Osteoblast (primary cell): ENCODE measurements at regions not wholly inside any gene's neighbourhood (a gene's known extent, or its start where the extent isn't known, plus 50 kb on each side); places are given as distances from the start of the nearest gene placed in this dataset.
"Not testable (repeated sequence)": the region's sequence is repeated elsewhere in the genome, so short reads cannot be mapped to it uniquely, and the experiment has no call there.

Experiments used
- DNase-seq: peaks from one replicate; pipeline ENCODE4 v3.0.0; 2011; ENCODE audit warnings: low spot score, mixed read lengths; ENCODE audit not compliant: insufficient read length; ENCODE audit errors: missing footprints
- H2AFZ ChIP-seq: 2 replicates; pipeline ENCODE4 v1.6.0; 2011; ENCODE audit warnings: mild to moderate bottlenecking, low read length
- H3K27ac ChIP-seq: 2 replicates; pipeline ENCODE4 v1.5.1; 2011; ENCODE audit warnings: mild to moderate bottlenecking, low read depth, low read length, moderate library complexity
- H3K27me3 ChIP-seq: 2 replicates; pipeline ENCODE4 v1.6.0; 2012; ENCODE audit warnings: mild to moderate bottlenecking, control low read depth, inconsistent platforms, low read length, moderate library complexity; ENCODE audit not compliant: insufficient read depth
- H3K36me3 ChIP-seq: 2 replicates; pipeline ENCODE4 v1.5.1; 2011; ENCODE audit warnings: mild to moderate bottlenecking, low read length, control low read depth, moderate library complexity; ENCODE audit not compliant: insufficient read depth
- H3K4me1 ChIP-seq: 2 replicates; pipeline ENCODE4 v1.5.1; 2011; ENCODE audit warnings: mild to moderate bottlenecking, low read length, control low read depth, moderate library complexity; ENCODE audit not compliant: insufficient read depth
- H3K4me2 ChIP-seq: 2 replicates; pipeline ENCODE4 v1.6.0; 2011; ENCODE audit warnings: mild to moderate bottlenecking, low read length; ENCODE audit not compliant: insufficient read depth
- H3K4me3 ChIP-seq: fragments of 200-600 bp; sonication (generic); 3 replicates; pipeline ENCODE4 v1.5.1; 2012; ENCODE audit warnings: mild to moderate bottlenecking, low read length, inconsistent platforms; ENCODE audit not compliant: insufficient read depth
- H3K79me2 ChIP-seq: 2 replicates; pipeline ENCODE4 v1.6.0; 2012; ENCODE audit warnings: mild to moderate bottlenecking, low read length, control low read depth, inconsistent platforms; ENCODE audit not compliant: insufficient read depth
- H3K9me3 ChIP-seq: 2 replicates; pipeline ENCODE4 v1.5.1; 2011; ENCODE audit warnings: low read depth, low read length, control low read depth
- H4K20me1 ChIP-seq: 2 replicates; pipeline ENCODE4 v1.6.0; 2012; ENCODE audit warnings: mild to moderate bottlenecking, low read length, control low read depth; ENCODE audit not compliant: insufficient read depth
- TF ChIP-seq, protein P1 (sequence below): IDR thresholded peaks from 2 replicates; pipeline ENCODE4 v1.5.1; 2011; ENCODE audit warnings: mild to moderate bottlenecking, low read depth, low read length, moderate library complexity; ENCODE audit errors: extremely low read depth

DNA sequence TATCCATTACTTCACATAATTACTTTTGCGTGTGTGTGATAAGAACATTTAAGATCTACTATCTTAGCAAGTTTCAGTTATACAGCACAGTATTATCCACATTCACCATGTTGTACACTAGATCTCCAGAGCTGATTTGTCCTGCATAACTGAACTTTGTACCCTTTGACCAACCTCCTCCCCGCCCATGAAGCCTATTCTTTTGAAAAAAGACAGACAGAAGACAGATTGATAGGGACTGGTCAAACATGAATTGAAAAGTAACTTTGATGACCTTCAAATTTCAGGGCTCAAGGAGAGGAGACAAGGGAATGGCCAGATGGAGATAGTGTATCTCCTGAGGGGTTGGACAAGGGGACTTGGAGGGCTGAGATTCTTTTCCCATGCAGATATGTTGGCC is 96.3 kb downstream of the CMC2 start:
- H3K4me3 ChIP-seq, result no peak overlapping the region

DNA sequence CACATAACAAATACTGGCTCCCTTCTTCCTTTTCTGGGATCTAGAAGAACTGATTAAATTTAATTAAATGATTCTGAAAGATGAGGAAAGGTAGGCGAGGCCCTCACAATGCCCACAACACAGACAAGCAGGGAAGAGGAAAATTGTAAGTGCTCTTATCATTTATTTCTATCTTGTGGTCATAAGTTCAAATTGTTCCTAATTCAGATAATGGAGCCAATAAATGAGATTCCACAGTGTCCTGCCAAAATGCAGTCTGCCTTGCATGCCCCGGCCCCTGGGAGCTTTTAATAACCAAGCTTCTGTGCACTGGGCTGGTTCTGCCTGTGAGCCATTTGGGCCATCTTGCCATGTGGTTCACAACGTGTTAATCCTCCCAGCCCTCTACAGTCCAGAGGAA is 97.0 kb downstream of the CMC2 start:
- H3K4me2 ChIP-seq, result no peak overlapping the region
- no peaks in the 10 kb centered on the region for H3K79me2 ChIP-seq
- DNase-seq, result no peak
- no peaks in the 10 kb centered on the region for H3K36me3 ChIP-seq
- no peaks in the 10 kb centered on the region for H3K4me1 ChIP-seq
- no peak overlapping the region for H2AFZ ChIP-seq
- peaks cover 4% of the 10 kb centered on the region for H3K27me3 ChIP-seq
- no peaks in the 10 kb centered on the region for H3K9me3 ChIP-seq
- H4K20me1 ChIP-seq, result no peaks in the 10 kb centered on the region
- no peak overlapping the region for H3K27ac ChIP-seq
- no peak overlapping the region for H3K4me3 ChIP-seq
- TF ChIP-seq, protein P1, sequence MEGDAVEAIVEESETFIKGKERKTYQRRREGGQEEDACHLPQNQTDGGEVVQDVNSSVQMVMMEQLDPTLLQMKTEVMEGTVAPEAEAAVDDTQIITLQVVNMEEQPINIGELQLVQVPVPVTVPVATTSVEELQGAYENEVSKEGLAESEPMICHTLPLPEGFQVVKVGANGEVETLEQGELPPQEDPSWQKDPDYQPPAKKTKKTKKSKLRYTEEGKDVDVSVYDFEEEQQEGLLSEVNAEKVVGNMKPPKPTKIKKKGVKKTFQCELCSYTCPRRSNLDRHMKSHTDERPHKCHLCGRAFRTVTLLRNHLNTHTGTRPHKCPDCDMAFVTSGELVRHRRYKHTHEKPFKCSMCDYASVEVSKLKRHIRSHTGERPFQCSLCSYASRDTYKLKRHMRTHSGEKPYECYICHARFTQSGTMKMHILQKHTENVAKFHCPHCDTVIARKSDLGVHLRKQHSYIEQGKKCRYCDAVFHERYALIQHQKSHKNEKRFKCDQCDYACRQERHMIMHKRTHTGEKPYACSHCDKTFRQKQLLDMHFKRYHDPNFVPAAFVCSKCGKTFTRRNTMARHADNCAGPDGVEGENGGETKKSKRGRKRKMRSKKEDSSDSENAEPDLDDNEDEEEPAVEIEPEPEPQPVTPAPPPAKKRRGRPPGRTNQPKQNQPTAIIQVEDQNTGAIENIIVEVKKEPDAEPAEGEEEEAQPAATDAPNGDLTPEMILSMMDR, result no peak

More for the DNA sequence above, 96.3 kb downstream of the CMC2 start:
- Histone ChIP-seq H3K4me1 (no peaks in the 10 kb centered on the region), H3K9me3 (no peaks in the 10 kb centered on the region), H3K27ac (no peak overlapping the region), H3K36me3 (no peaks in the 10 kb centered on the region), H3K27me3 (peaks cover 7% of the 10 kb centered on the region), H3K79me2 (no peaks in the 10 kb centered on the region), H4K20me1 (no peaks in the 10 kb centered on the region), H2AFZ (no peak overlapping the region), H3K4me2 (no peak overlapping the region)
- TF ChIP-seq, protein P1, result no peak
- no peak for DNase-seq

DNA sequence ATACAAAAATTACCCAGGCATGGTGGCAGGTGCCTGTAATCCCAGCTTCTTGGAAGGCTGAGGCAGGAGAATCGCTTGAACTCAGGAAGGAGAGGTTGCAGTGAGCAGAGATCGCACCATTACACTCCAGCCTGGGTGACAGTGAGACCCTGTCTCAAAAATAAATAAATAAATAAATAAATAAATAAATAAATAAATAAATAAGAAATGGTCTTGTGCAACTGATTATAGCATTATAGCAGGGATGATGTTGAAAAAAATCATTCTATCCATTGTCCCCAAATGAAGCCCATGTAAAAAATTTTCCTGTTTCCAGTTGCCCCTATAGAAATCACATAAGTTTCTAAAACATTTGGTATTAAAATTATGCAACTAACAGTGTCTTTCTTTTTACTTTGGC is 100.5 kb downstream of the CMC2 start:
- not testable (repeated sequence) for DNase-seq, H3K4me2 ChIP-seq, H3K36me3 ChIP-seq, H3K27me3 ChIP-seq, H3K4me3 ChIP-seq, H2AFZ ChIP-seq, H3K79me2 ChIP-seq, H3K4me1 ChIP-seq, H4K20me1 ChIP-seq, H3K9me3 ChIP-seq, H3K27ac ChIP-seq

DNA sequence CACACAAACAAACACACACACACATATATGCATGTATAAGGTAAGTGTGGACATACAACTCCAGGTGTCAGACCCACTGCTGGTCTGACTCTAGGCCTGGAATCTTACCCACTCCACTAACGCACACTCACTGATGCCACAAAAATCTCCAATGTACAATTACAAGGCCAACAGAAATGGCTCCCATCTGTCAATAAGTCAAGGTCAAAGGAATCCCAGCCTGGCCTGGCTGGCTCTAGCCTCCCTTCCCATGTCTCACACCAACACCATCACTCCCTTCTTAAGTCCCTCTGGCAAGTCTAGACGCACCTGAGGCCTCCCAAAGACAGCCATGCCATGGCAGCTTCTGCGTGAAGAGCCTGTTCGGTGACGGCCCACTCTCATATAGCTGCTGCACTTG is 99.2 kb upstream of the CDYL2 start:
- Histone ChIP-seq H3K4me2 (no peak overlapping the region), H4K20me1 (no peaks in the 10 kb centered on the region), H3K79me2 (no peaks in the 10 kb centered on the region), H3K4me3 (no peak overlapping the region), H3K9me3 (no peaks in the 10 kb centered on the region), H3K36me3 (no peaks in the 10 kb centered on the region), H2AFZ (no peak overlapping the region), H3K4me1 (peaks cover 16% of the 10 kb centered on the region), H3K27me3 (no peaks in the 10 kb centered on the region), H3K27ac (no peak overlapping the region)
- TF ChIP-seq, protein P1, result no peak
- DNase-seq, result no peak
